ENCODE measurements at regions not wholly inside any gene's neighbourhood (a gene's known extent, or its start where the extent isn't known, plus 50 kb on each side); places are given as distances from the start of the nearest gene placed in this dataset.

- Histone ChIP-seq H3K36me3 (no peaks in the 10 kb centered on the region), H3K9me3 (replicated peaks) (no peaks in the 10 kb centered on the region), H3K27me3 (no peaks in the 10 kb centered on the region), H3K27ac (no peak overlapping the region), H3K4me1 (no peaks in the 10 kb centered on the region), H3K4me3 (no peak overlapping the region)
- no peak for DNase-seq
These were observed 459.5 kb upstream of the KLF12 start for GRCh38 chr13:74593688-74594087.

DNA sequence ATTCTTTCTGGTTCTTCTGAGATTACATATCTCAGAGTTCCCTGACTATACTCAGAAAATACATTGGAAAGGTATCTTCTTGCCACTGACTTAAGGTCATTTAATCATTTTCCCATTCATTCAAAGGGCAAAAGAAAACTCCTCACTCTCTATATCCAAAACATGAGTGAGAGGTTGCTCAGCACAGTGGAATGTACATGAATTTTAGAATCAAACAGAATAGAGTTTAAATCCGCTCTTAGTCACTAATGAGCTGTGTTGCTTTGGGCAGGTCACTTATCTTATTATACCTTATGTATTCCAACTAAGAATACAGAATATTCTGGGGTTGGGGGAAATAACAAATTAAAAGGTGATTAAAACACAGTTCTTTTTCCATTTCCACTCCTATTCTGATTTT is 452.6 kb upstream of the KLF12 start:
- H3K9me3 ChIP-seq (replicated peaks): no peaks in the 10 kb centered on the region
- no peak overlapping the region for H3K27ac ChIP-seq
- H3K4me3 ChIP-seq: no peak overlapping the region
- H3K36me3 ChIP-seq: no peaks in the 10 kb centered on the region
- no peaks in the 10 kb centered on the region for H3K4me1 ChIP-seq
- H3K27me3 ChIP-seq: no peaks in the 10 kb centered on the region
- DNase-seq: no peak

DNA sequence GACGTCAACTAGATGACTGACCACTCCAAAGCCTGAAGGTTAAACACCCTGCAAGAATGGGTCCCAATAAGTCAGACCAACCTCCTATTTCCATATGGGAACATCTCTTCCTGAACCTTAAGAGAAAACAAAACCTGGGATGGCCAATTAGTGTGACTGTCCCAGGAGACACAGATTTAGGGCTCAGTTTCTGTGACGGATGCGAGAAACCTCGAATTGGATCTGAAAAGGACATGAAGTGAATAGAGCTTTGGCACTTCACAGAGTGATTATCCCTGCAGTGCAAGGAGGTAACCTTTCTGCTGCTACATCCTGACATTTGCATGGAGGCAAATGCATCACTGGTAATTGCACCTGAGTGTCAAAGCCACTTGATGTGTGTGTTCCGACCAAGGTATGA is 442.2 kb upstream of the KLF12 start:
- DNase-seq: no peak
- H3K36me3 ChIP-seq: no peaks in the 10 kb centered on the region
- H3K4me1 ChIP-seq: no peaks in the 10 kb centered on the region
- no peaks in the 10 kb centered on the region for H3K9me3 ChIP-seq (replicated peaks)
- H3K4me3 ChIP-seq: peak overlapping the region; percentile 54; the same call in 1 of the 2 replicates
- H3K27me3 ChIP-seq: no peaks in the 10 kb centered on the region
- H3K27ac ChIP-seq: no peak overlapping the region

- H3K27me3 ChIP-seq: no peaks in the 10 kb centered on the region
- H3K9me3 ChIP-seq (replicated peaks): no peaks in the 10 kb centered on the region
- H3K4me3 ChIP-seq: peak overlapping the region; percentile 54
- no peaks in the 10 kb centered on the region for H3K36me3 ChIP-seq
- DNase-seq: peak; percentile 75 to 77
- no peak overlapping the region for H3K27ac ChIP-seq
- H3K4me1 ChIP-seq: no peaks in the 10 kb centered on the region
These were observed 441.5 kb upstream of the KLF12 start for GRCh38 chr13:74575729-74576125.

DNA sequence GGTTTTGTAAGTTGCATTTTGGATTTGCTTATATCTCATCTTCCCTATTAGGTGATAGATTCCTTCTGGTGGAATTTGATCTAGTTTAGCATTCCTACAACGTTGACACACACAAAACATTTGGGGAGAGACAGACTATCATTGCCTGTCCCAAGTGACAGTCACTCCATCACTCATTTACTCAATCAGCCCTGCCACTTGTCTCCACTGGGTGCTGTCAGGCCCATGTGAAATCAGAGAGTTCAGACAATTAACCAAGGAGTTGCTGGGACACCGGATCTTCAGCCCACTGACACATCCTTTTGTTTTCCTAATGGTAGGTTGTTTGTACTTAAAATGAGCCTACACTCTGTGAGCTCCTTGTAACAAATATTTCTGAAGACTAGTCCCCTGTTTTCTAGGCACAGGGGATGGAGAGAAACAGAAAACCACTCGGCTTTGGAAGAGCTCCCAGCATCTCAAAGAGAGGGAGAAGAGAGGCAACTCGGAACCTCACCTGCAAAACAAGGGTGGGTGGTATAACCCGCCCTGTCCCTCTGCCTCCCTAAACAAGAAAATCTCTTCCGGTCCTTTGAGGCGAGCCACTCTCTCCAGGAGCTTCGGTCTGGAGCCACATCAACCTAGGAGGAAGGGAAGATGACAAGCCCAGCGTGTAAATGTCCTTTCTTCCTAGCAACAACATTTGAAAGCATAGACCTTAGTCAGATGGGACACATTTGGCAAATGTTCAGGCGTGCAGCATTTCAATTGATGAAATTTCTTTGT is 440.9 kb upstream of the KLF12 start:
- no peaks in the 10 kb centered on the region for H3K36me3 ChIP-seq
- H3K4me1 ChIP-seq: no peaks in the 10 kb centered on the region
- H3K27ac ChIP-seq: no peak overlapping the region
- DNase-seq: peak; percentile 5 to 9
- no peaks in the 10 kb centered on the region for H3K9me3 ChIP-seq (replicated peaks)
- peak overlapping the region; percentile 54 for H3K4me3 ChIP-seq
- no peaks in the 10 kb centered on the region for H3K27me3 ChIP-seq

DNA sequence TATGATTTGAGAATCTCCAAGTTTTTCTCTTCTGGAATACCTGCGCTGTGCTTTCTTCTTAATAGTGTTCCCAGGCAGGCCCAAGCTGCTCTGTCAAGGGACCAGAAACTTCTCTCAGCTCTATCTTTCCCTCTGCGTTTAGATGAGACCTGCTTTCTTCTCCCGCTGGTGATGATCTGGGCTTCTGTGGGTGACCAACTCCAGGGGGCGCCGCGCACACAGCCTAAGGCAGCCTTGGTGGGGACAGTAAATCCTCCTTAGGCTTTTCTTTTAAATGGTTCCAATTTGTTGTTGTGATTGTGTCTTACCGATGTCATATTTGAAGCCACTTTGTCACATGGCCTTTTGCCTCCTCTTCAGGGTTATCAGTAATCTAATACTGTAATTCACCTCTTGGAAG is 439.4 kb upstream of the KLF12 start:
- H3K27me3 ChIP-seq: no peaks in the 10 kb centered on the region
- DNase-seq: peak in 1 of 2 experiments; percentile 19
- H3K4me3 ChIP-seq: no peak overlapping the region
- no peaks in the 10 kb centered on the region for H3K4me1 ChIP-seq
- H3K27ac ChIP-seq: no peak overlapping the region
- no peaks in the 10 kb centered on the region for H3K9me3 ChIP-seq (replicated peaks)
- no peaks in the 10 kb centered on the region for H3K36me3 ChIP-seq

DNA sequence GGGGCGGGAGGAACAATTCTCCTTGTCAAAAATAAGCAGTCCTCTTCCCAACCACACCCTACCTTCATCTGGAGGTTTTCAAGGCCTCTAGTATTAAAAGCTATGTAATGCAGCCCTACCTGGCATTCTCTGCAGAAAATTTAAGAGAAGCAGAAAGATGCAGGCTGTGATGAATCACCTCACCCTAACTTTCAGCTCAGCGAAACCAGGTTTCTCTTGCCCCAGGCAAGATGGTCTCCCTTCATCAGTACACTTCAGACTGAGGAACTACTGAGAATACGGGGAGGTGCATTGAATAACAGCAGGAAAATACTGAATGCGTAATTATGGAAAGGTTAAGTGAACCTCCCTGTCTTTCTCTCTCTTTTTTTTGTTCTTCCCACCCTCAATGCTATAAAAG is 437.6 kb upstream of the KLF12 start:
- Histone ChIP-seq H3K4me1 (no peaks in the 10 kb centered on the region), H3K27ac (no peak overlapping the region), H3K27me3 (no peaks in the 10 kb centered on the region), H3K9me3 (replicated peaks) (no peaks in the 10 kb centered on the region), H3K4me3 (no peak overlapping the region), H3K36me3 (no peaks in the 10 kb centered on the region)
- DNase-seq: no peak

DNA sequence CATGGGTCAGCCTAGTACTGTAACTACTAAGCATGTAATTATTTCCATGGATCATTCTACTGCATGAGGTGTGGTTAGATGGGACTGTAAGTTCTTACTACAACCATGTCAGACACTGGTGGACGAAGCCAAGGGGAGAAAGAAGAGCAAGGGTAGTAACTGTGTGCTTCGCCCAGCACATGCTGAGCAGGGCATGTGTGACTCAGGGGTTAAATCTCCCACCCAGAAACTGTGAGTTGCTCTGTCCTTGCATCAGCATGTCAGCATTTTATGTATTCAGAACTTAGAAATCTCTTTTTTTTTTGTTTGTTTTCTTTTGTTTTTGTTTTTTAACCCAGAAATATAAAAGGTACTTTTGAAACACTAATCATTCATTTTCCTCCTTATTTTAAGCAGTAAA is 436.6 kb upstream of the KLF12 start:
- Histone ChIP-seq H3K9me3 (replicated peaks) (no peaks in the 10 kb centered on the region), H3K27ac (no peak overlapping the region), H3K36me3 (no peaks in the 10 kb centered on the region), H3K4me3 (no peak overlapping the region), H3K27me3 (no peaks in the 10 kb centered on the region), H3K4me1 (no peaks in the 10 kb centered on the region)
- no peak for DNase-seq

- no peaks in the 10 kb centered on the region for H3K27me3 ChIP-seq
- no peaks in the 10 kb centered on the region for H3K4me1 ChIP-seq
- H3K27ac ChIP-seq: no peak overlapping the region
- no peak for DNase-seq
- no peaks in the 10 kb centered on the region for H3K36me3 ChIP-seq
- no peaks in the 10 kb centered on the region for H3K9me3 ChIP-seq (replicated peaks)
- H3K4me3 ChIP-seq: no peak overlapping the region
These were observed 435.8 kb upstream of the KLF12 start for GRCh38 chr13:74570046-74570445.

DNA sequence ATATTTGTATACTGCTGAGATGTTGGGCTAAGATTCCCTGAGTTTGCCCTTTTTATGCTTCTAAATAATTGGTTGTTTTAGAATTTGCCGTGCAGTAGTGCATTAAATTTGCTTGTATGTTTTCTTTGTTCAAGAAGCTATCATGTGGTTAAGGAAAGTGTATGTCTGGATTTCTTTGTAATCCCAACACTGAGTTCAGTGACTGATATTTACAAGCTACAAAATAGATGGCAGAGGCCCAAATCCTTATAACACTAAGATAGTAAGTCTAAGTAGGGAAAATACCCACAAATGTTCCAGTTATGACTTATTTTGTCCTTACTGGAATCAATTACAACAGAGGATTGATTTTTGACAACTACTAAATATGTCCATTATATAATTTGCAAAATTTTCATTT is 435.0 kb upstream of the KLF12 start:
- no peaks in the 10 kb centered on the region for H3K27me3 ChIP-seq
- no peaks in the 10 kb centered on the region for H3K36me3 ChIP-seq
- no peak overlapping the region for H3K4me3 ChIP-seq
- no peaks in the 10 kb centered on the region for H3K9me3 ChIP-seq (replicated peaks)
- H3K4me1 ChIP-seq: no peaks in the 10 kb centered on the region
- H3K27ac ChIP-seq: no peak overlapping the region
- DNase-seq: no peak

DNA sequence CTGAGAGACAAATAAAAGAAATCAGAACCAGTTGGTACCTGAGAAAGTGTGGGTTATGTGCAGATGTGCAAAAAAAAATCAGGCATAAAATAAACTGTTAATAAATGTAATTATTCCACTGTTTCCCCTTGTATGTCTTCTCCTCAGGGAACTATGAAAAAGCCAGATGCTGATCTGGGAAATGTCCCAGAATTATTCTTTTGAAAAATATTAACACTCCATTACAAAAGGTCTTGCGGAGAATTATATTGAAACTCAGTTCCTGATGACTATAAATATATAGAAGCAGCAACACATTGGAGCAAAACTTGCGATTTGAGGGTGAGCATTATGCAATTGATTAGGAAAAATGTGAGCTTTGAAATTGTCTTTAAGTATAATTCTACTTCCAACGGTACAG is 433.3 kb upstream of the KLF12 start:
- Histone ChIP-seq H3K27me3 (no peaks in the 10 kb centered on the region), H3K27ac (no peak overlapping the region)

DNA sequence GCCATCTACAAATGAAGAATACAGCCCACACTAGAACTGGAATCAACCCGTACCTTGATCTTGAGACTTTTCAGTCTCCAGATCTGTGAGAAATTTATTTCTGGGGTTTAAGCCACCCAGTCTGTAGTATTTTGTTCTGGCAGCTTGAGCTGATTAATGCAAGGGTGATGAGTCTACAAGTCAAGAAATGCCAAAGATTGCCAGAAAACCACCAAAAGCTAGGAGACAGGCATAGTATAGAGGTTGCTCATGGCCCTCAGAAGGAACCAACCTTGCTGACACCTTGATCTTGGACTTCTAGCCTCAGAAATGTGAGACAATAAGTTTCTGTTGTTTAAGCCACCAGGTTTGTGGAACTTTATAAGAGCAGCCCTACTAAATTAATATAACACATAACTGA is 428.2 kb upstream of the KLF12 start:
- Histone ChIP-seq H3K27ac (no peak overlapping the region), H3K27me3 (no peaks in the 10 kb centered on the region), H3K4me3 (no peak overlapping the region), H3K9me3 (replicated peaks) (no peaks in the 10 kb centered on the region), H3K36me3 (no peaks in the 10 kb centered on the region), H3K4me1 (no peaks in the 10 kb centered on the region)
- no peak for DNase-seq

More for the DNA sequence above, 433.3 kb upstream of the KLF12 start:
- H3K4me1 ChIP-seq: no peaks in the 10 kb centered on the region
- DNase-seq: no peak
- H3K36me3 ChIP-seq: no peaks in the 10 kb centered on the region
- H3K4me3 ChIP-seq: no peak overlapping the region
- no peaks in the 10 kb centered on the region for H3K9me3 ChIP-seq (replicated peaks)

GRCh38 chr13:74561155-74561554 is 427.0 kb upstream of the KLF12 start:
- DNase-seq: no peak
- Histone ChIP-seq H3K36me3 (no peaks in the 10 kb centered on the region), H3K27me3 (no peaks in the 10 kb centered on the region), H3K4me1 (no peaks in the 10 kb centered on the region), H3K27ac (no peak overlapping the region), H3K9me3 (replicated peaks) (no peaks in the 10 kb centered on the region), H3K4me3 (no peak overlapping the region)

- Histone ChIP-seq H3K27me3 (no peaks in the 10 kb centered on the region), H3K4me3 (no peak overlapping the region), H3K9me3 (replicated peaks) (no peaks in the 10 kb centered on the region), H3K36me3 (no peaks in the 10 kb centered on the region), H3K4me1 (no peaks in the 10 kb centered on the region), H3K27ac (no peak overlapping the region)
- no peak for DNase-seq
These were observed 426.1 kb upstream of the KLF12 start for GRCh38 chr13:74560325-74560724.

- Histone ChIP-seq H3K36me3 (no peaks in the 10 kb centered on the region), H3K27me3 (no peaks in the 10 kb centered on the region)
- DNase-seq: no peak
These were observed 423.7 kb upstream of the KLF12 start for GRCh38 chr13:74557870-74558269.

More at GRCh38 chr13:74557870-74558269, 423.7 kb upstream of the KLF12 start:
- Histone ChIP-seq H3K4me3 (no peak overlapping the region), H3K4me1 (no peaks in the 10 kb centered on the region), H3K9me3 (replicated peaks) (no peaks in the 10 kb centered on the region), H3K27ac (no peak overlapping the region)

Measured in SJCRH30 (cell line).